ENCODE measurements at regions not wholly inside any gene's neighbourhood (a gene's known extent, or its start where the extent isn't known, plus 50 kb on each side); places are given as distances from the start of the nearest gene placed in this dataset.
A peak's percentile ranks its signal among the peaks of the same experiment; 100 is the strongest.

- no peak for DNase-seq (ENCODE audit: low read depth, low spot score)
- no peak overlapping the region for H3K4me3 ChIP-seq (ENCODE audit: low read length)
Measured at GRCh38 chr4:96152824-96153223, 312.9 kb downstream of the PDHA2 start.

GRCh38 chr4:96154676-96155075 is 314.8 kb downstream of the PDHA2 start:
- no peak overlapping the region for H3K4me3 ChIP-seq (ENCODE audit: low read length)
- no peak for DNase-seq (ENCODE audit: low read depth, low spot score)

GRCh38 chr4:96162636-96163035 is 322.7 kb downstream of the PDHA2 start:
- DNase-seq (ENCODE audit: low read depth, low spot score) = no peak
- H3K4me3 ChIP-seq (ENCODE audit: low read length) = no peak overlapping the region

GRCh38 chr4:96164814-96165351 is 325.0 kb downstream of the PDHA2 start:
- DNase-seq (ENCODE audit: low read depth, low spot score) = no peak
- no peak overlapping the region for H3K4me3 ChIP-seq (ENCODE audit: low read length)

- no peak overlapping the region for H3K4me3 ChIP-seq (ENCODE audit: low read length)
- DNase-seq (ENCODE audit: low read depth, low spot score) = no peak
Measured at GRCh38 chr4:96166806-96167205, 326.9 kb downstream of the PDHA2 start.

GRCh38 chr4:96170198-96170597 is 330.3 kb downstream of the PDHA2 start:
- peak; percentile 2 for DNase-seq (ENCODE audit: low read depth, low spot score)
- H3K4me3 ChIP-seq (ENCODE audit: low read length) = no peak overlapping the region

GRCh38 chr4:96173756-96174155 is 333.9 kb downstream of the PDHA2 start:
- DNase-seq (ENCODE audit: low read depth, low spot score) = no peak

GRCh38 chr4:96175871-96176270 is 336.0 kb downstream of the PDHA2 start:
- no peak overlapping the region for H3K4me3 ChIP-seq (ENCODE audit: low read length)
- DNase-seq (ENCODE audit: low read depth, low spot score) = no peak

More at GRCh38 chr4:96173756-96174155, 333.9 kb downstream of the PDHA2 start:
- no peak overlapping the region for H3K4me3 ChIP-seq (ENCODE audit: low read length)

GRCh38 chr4:96183611-96184010 is 343.7 kb downstream of the PDHA2 start:
- no peak overlapping the region for H3K4me3 ChIP-seq (ENCODE audit: low read length)
- DNase-seq (ENCODE audit: low read depth, low spot score) = no peak

- no peak overlapping the region for H3K4me3 ChIP-seq (ENCODE audit: low read length)
- DNase-seq (ENCODE audit: low read depth, low spot score) = no peak
Measured at GRCh38 chr4:96186593-96186992, 346.7 kb downstream of the PDHA2 start.

- H3K4me3 ChIP-seq (ENCODE audit: low read length) = no peak overlapping the region
- DNase-seq (ENCODE audit: low read depth, low spot score) = no peak
Measured at GRCh38 chr4:96189761-96190160, 349.9 kb downstream of the PDHA2 start.

- H3K4me3 ChIP-seq (ENCODE audit: low read length) = no peak overlapping the region
- DNase-seq (ENCODE audit: low read depth, low spot score) = no peak
Measured at GRCh38 chr4:96193061-96193460, 353.2 kb downstream of the PDHA2 start.

GRCh38 chr4:96194993-96195392 is 355.1 kb downstream of the PDHA2 start:
- no peak for DNase-seq (ENCODE audit: low read depth, low spot score)
- no peak overlapping the region for H3K4me3 ChIP-seq (ENCODE audit: low read length)

- DNase-seq (ENCODE audit: low read depth, low spot score) = no peak
Measured at GRCh38 chr4:96205143-96205936, 365.4 kb downstream of the PDHA2 start.

GRCh38 chr4:96227515-96227914 is 387.6 kb downstream of the PDHA2 start:
- no peak for DNase-seq (ENCODE audit: low read depth, low spot score)

More at GRCh38 chr4:96205143-96205936, 365.4 kb downstream of the PDHA2 start:
- H3K4me3 ChIP-seq (ENCODE audit: low read length) = no peak overlapping the region

GRCh38 chr4:96228463-96228862 is 388.6 kb downstream of the PDHA2 start:
- DNase-seq (ENCODE audit: low read depth, low spot score) = no peak
- H3K4me3 ChIP-seq (ENCODE audit: low read length) = no peak overlapping the region

More at GRCh38 chr4:96227515-96227914, 387.6 kb downstream of the PDHA2 start:
- H3K4me3 ChIP-seq (ENCODE audit: low read length) = no peak overlapping the region

GRCh38 chr4:96240041-96240440 is 400.1 kb downstream of the PDHA2 start:
- no peak for DNase-seq (ENCODE audit: low read depth, low spot score)
- H3K4me3 ChIP-seq (ENCODE audit: low read length) = no peak overlapping the region

GRCh38 chr4:96241819-96242218 is 401.9 kb downstream of the PDHA2 start:
- H3K4me3 ChIP-seq (ENCODE audit: low read length) = no peak overlapping the region
- no peak for DNase-seq (ENCODE audit: low read depth, low spot score)

GRCh38 chr4:96247096-96247495 is 407.2 kb downstream of the PDHA2 start:
- H3K4me3 ChIP-seq (ENCODE audit: low read length) = no peak overlapping the region
- no peak for DNase-seq (ENCODE audit: low read depth, low spot score)

GRCh38 chr4:96248225-96248624 is 408.3 kb downstream of the PDHA2 start:
- DNase-seq (ENCODE audit: low read depth, low spot score) = no peak
- H3K4me3 ChIP-seq (ENCODE audit: low read length) = no peak overlapping the region

Measured in Jurkat, Clone E6-1 (cell line).